HepG2 (cell line): ENCODE measurements at regions not wholly inside any gene's neighbourhood (a gene's known extent, or its start where the extent isn't known, plus 50 kb on each side); places are given as distances from the start of the nearest gene placed in this dataset.

Experiments used
- ATAC-seq: fragments of 200-7000 bp; cut with Tn5 transposase; 3 replicates; pipeline ENCODE4 v1.9.1; 2020; ENCODE audit warnings: mild to moderate bottlenecking, moderate library complexity
- BruUV-seq: library from RNA; stranded (reverse); fragments of 400-500 nt; replicated peaks from 2 replicates; lab custom pipeline; 2021; lab: Mats Ljungman, UMichigan
- CTCF ChIA-PET: fragments of 300-600 bp; formaldehyde crosslinking; extraction: SDS; loops from one replicate; lab custom pipeline; 2021; ENCODE audit warnings: low total read pairs, inconsistent platforms, low intra/inter-chr PET ratio; lab: Yijun Ruan, JAX
- POLR2A ChIA-PET: fragments of 350-600 bp; sonication (Branson Sonifier 250); formaldehyde crosslinking; loops from one replicate; lab custom pipeline; 2020; ENCODE audit warnings: antibody characterized with exemption, inconsistent platforms; lab: Yijun Ruan, JAX
- DNase-seq: peaks from one replicate; pipeline ENCODE4 v3.0.0-alpha.2; 2015; ENCODE audit warnings: low spot score
- FAIRE-seq: peaks from 3 replicates; lab custom pipeline; 2011; peaks lifted over from hg19 to GRCh38; lab: Jason Lieb, UNC
- H2AFZ ChIP-seq: one replicate; pipeline ENCODE4 v1.6.1; 2011; ENCODE audit warnings: low read length, inconsistent platforms
- H3K27ac ChIP-seq: fragments of 300-600 bp; 3 replicates; pipeline ENCODE4 v1.8.0; 2011; ENCODE audit warnings: mixed run types, mild to moderate bottlenecking, mixed read lengths, low read length, inconsistent platforms; ENCODE audit not compliant: insufficient read depth; ENCODE audit errors: extremely low read length
- H3K27me3 ChIP-seq, 2 experiments: fragments of 200-600 bp in 1 of 2; 2 replicates in 1 of 2; 3 replicates in 1 of 2; pipeline versions ENCODE4 v1.6.0 to v1.8.0; 2011; ENCODE audit warnings: low read length in 2 of 2, mild to moderate bottlenecking in 2 of 2, moderate library complexity in 2 of 2, inconsistent platforms in 1 of 2; ENCODE audit not compliant: insufficient read depth in 2 of 2, control insufficient read depth in 1 of 2
- H3K36me3 ChIP-seq, 2 experiments: fragments of 200-600 bp in 1 of 2; replicated peaks in 1 of 2; 2 replicates in 1 of 2; 3 replicates in 1 of 2; pipeline versions ENCODE4 v1.5.1 to v1.8.0; 2011; ENCODE audit warnings: low read length in 2 of 2, inconsistent platforms in 1 of 2; ENCODE audit not compliant: insufficient read depth in 2 of 2, control insufficient read depth in 1 of 2
- H3K4me1 ChIP-seq: 2 replicates; pipeline ENCODE4 v1.5.1; 2012; ENCODE audit warnings: low read length, inconsistent platforms; ENCODE audit not compliant: insufficient read depth
- H3K4me2 ChIP-seq: 2 replicates; pipeline ENCODE4 v1.6.0; 2011; ENCODE audit warnings: low read depth, low read length, inconsistent platforms
- H3K4me3 ChIP-seq, 3 experiments: fragments of 200-600 bp in 1 of 3; sonication (generic), shearing (Covaris generic) in 1 of 3; replicated peaks in 1 of 3; 2 replicates each; pipeline ENCODE4 v1.5.1; 2011 to 2016; ENCODE audit warnings: low read length in 3 of 3, inconsistent platforms in 2 of 3, low read depth in 2 of 3, mild to moderate bottlenecking in 2 of 3, control low read depth in 1 of 3, mixed read lengths in 1 of 3; ENCODE audit not compliant: insufficient read depth in 1 of 3
- H3K79me2 ChIP-seq: one replicate; pipeline ENCODE4 v1.6.1; 2011; ENCODE audit warnings: low read length, inconsistent platforms; ENCODE audit not compliant: insufficient read depth
- H3K9ac ChIP-seq: 2 replicates; pipeline ENCODE4 v1.6.0; 2011; ENCODE audit warnings: mild to moderate bottlenecking, low read depth, low read length, inconsistent platforms; ENCODE audit not compliant: insufficient read depth
- H3K9me3 ChIP-seq: 2 replicates; pipeline ENCODE4 v1.5.1; 2012; ENCODE audit warnings: mild to moderate bottlenecking, low read length
- H4K20me1 ChIP-seq: 2 replicates; pipeline ENCODE4 v1.6.0; 2011; ENCODE audit warnings: inconsistent platforms, mild to moderate bottlenecking, low read length, moderate library complexity; ENCODE audit not compliant: insufficient read depth
- CAMTA2 ChIP-seq: sonication (generic); formaldehyde crosslinking; IDR thresholded peaks from 2 replicates; pipeline ENCODE4 v1.4.0; 2020; ENCODE audit warnings: mild to moderate bottlenecking, missing genetic modification reagents, borderline replicate concordance
- HES4 ChIP-seq: sonication (generic); formaldehyde crosslinking; IDR thresholded peaks from 2 replicates; pipeline ENCODE4 v1.9.0; 2021; ENCODE audit warnings: mild to moderate bottlenecking, missing genetic modification reagents, borderline replicate concordance
- MAFF ChIP-seq: IDR thresholded peaks from 2 replicates; pipeline ENCODE4 v1.6.1; 2011; ENCODE audit warnings: low read depth, low read length, improper control_type of control experiment
- NAIF1 ChIP-seq: sonication (generic); formaldehyde crosslinking; IDR thresholded peaks from 2 replicates; pipeline ENCODE4 v1.5.0; 2020; ENCODE audit warnings: mild to moderate bottlenecking, missing genetic modification reagents, borderline replicate concordance
- PAWR ChIP-seq: sonication (generic); formaldehyde crosslinking; IDR thresholded peaks from 2 replicates; pipeline ENCODE4 v1.4.0; 2020; ENCODE audit warnings: missing genetic modification reagents, mild to moderate bottlenecking, borderline replicate concordance
- REL ChIP-seq: sonication (generic); formaldehyde crosslinking; conservative IDR thresholded peaks from 2 replicates; pipeline ENCODE4 v1.8.0; 2022; ENCODE audit warnings: mild to moderate bottlenecking, missing genetic modification reagents, moderate library complexity
- SMAD3 ChIP-seq: sonication (generic); formaldehyde crosslinking; IDR thresholded peaks from 2 replicates; pipeline ENCODE4 v1.4.0; 2020; ENCODE audit warnings: missing genetic modification reagents
- SRF ChIP-seq: IDR thresholded peaks from 2 replicates; pipeline ENCODE4 v1.6.1; 2011; ENCODE audit warnings: mild to moderate bottlenecking, low read depth, low read length, moderate library complexity
- ZIK1 ChIP-seq: sonication (generic); formaldehyde crosslinking; IDR thresholded peaks from 2 replicates; pipeline ENCODE4 v1.5.0; 2020; ENCODE audit warnings: mild to moderate bottlenecking, low read depth, missing genetic modification reagents, borderline replicate concordance
- ZNF136 ChIP-seq: sonication (generic); formaldehyde crosslinking; IDR thresholded peaks from 2 replicates; pipeline ENCODE4 v1.8.1; 2022; ENCODE audit warnings: low read depth, mild to moderate bottlenecking, moderate library complexity, missing genetic modification reagents
- ZNF138 ChIP-seq: sonication (generic); formaldehyde crosslinking; IDR thresholded peaks from 2 replicates; pipeline ENCODE4 v1.5.0; 2020; ENCODE audit warnings: mild to moderate bottlenecking, low read depth, missing genetic modification reagents
- ZSCAN25 ChIP-seq: sonication (generic); formaldehyde crosslinking; IDR thresholded peaks from 2 replicates; pipeline ENCODE4 v1.8.0; 2022; ENCODE audit warnings: mild to moderate bottlenecking, missing genetic modification reagents
- ZSCAN30 ChIP-seq: sonication (generic); formaldehyde crosslinking; IDR thresholded peaks from 2 replicates; pipeline ENCODE4 v1.5.0; 2020; ENCODE audit warnings: mild to moderate bottlenecking, missing genetic modification reagents
- WGBS: methylation state at CpG from one replicate; pipeline ENCODE4 v1.1.6; 2017; ENCODE audit warnings: low lambda C conversion rate; 5-methylcytosine and 5-hydroxymethylcytosine counted together
- in situ Hi-C: cut with HindIII; loops from 2 replicates; pipeline ENCODE4 v1.10.0; 2017; ENCODE audit warnings: low pct_unique_long_range_greater_than_20kb; ENCODE audit not compliant: extremely low pct_ligation_motif_present
- intact Hi-C: fragments of 100-400 bp; cut with micrococcal nuclease; formaldehyde crosslinking; loops from one replicate; pipeline ENCODE4 v1.10.0; 2022; ENCODE audit not compliant: unreplicated experiment

GRCh38 chr4:164293203-164293602 lies 460.7 kb upstream of the SMIM31 start:
- no peaks in the 10 kb centered on the region for H3K9me3 ChIP-seq
- ATAC-seq (no peak), FAIRE-seq (no peak), DNase-seq (no peak)
- TF ChIP-seq ZNF136 = no peak
- TF ChIP-seq MAFF = no peak
- no peak for TF ChIP-seq REL (CRISPR knock-in tag)
- no peak for TF ChIP-seq ZSCAN25 (CRISPR knock-in tag)
- peak; percentile 65; the same call in 1 of the 2 replicates for TF ChIP-seq SRF
- TF ChIP-seq ZNF138 (CRISPR knock-in tag) = no peak
- H3K4me2 ChIP-seq = no peak overlapping the region
- intact Hi-C loops (no loop called here), in situ Hi-C loops (no loop called here)
- H2AFZ ChIP-seq = no peak overlapping the region
- CTCF ChIA-PET = no interaction called here
- no peaks in the 10 kb centered on the region for H4K20me1 ChIP-seq
- H3K27ac ChIP-seq = no peak overlapping the region
- no peaks in the 10 kb centered on the region for H3K36me3 ChIP-seq
- no peak overlapping the region for H3K9ac ChIP-seq
- 11% methylated on average over 4 of the region's 4 CpGs for WGBS
- no peak overlapping the region for H3K4me3 ChIP-seq
- no TSS peak for BruUV-seq
- H3K79me2 ChIP-seq = no peaks in the 10 kb centered on the region
- POLR2A ChIA-PET = no interaction called here
- H3K4me1 ChIP-seq = no peaks in the 10 kb centered on the region
- H3K27me3 ChIP-seq = no peaks in the 10 kb centered on the region

- TF ChIP-seq PAWR (no peak), SMAD3 (CRISPR knock-in tag) (no peak), NAIF1 (CRISPR knock-in tag) (no peak), CAMTA2 (CRISPR knock-in tag) (no peak), ZSCAN30 (CRISPR knock-in tag) (no peak), ZIK1 (CRISPR knock-in tag) (no peak), HES4 (CRISPR knock-in tag) (no peak)
- H3K4me2 ChIP-seq = no peak overlapping the region
- H4K20me1 ChIP-seq = no peaks in the 10 kb centered on the region
- CTCF ChIA-PET = no interaction called here
- 9% methylated on average over 2 of the region's 2 CpGs for WGBS
- DNase-seq = no peak
- no peak overlapping the region for H3K4me3 ChIP-seq
- no peaks in the 10 kb centered on the region for H3K9me3 ChIP-seq
- no peak for FAIRE-seq
- no peak for ATAC-seq
- no peak overlapping the region for H3K9ac ChIP-seq
- no peaks in the 10 kb centered on the region for H3K79me2 ChIP-seq
- H3K36me3 ChIP-seq = no peaks in the 10 kb centered on the region
- no TSS peak for BruUV-seq
- POLR2A ChIA-PET = no interaction called here
- in situ Hi-C loops (no loop called here), intact Hi-C loops (no loop called here)
- H3K27me3 ChIP-seq = no peaks in the 10 kb centered on the region
- H2AFZ ChIP-seq = no peak overlapping the region
- H3K27ac ChIP-seq = no peak overlapping the region
- no peaks in the 10 kb centered on the region for H3K4me1 ChIP-seq
These were observed 460.2 kb upstream of the SMIM31 start for GRCh38 chr4:164293743-164294142.
